WTC11 (cell line): ENCODE measurements at regions not wholly inside any gene's neighbourhood (a gene's known extent, or its start where the extent isn't known, plus 50 kb on each side); places are given as distances from the start of the nearest gene placed in this dataset.

Source experiments
- AR ChIP-seq: fragments of 250-450 bp; sonication (Bioruptor Pico); IDR thresholded peaks from 2 replicates; pipeline ENCODE4 v1.9.0; 2021; ENCODE audit warnings: mild to moderate bottlenecking
- ATF2 ChIP-seq: sonication (generic); formaldehyde crosslinking; IDR thresholded peaks from 2 replicates; pipeline ENCODE4 v1.8.1; 2022; ENCODE audit warnings: low read depth, missing genetic modification reagents, borderline replicate concordance
- CTCF ChIP-seq: fragments of 200-600 bp; IDR thresholded peaks from 2 replicates; pipeline ENCODE4 v1.8.0; 2022; ENCODE audit warnings: antibody characterized with exemption
- E2F1 ChIP-seq: sonication (generic); formaldehyde crosslinking; IDR thresholded peaks from 2 replicates; pipeline ENCODE4 v1.8.0; 2022; ENCODE audit warnings: mild to moderate bottlenecking, missing genetic modification reagents
- JAZF1 ChIP-seq: fragments of 250-450 bp; sonication (Bioruptor Pico); IDR thresholded peaks from 2 replicates; pipeline ENCODE4 v1.9.0; 2021; ENCODE audit warnings: moderate library complexity, mild to moderate bottlenecking, inconsistent platforms
- NR3C1 ChIP-seq: sonication (generic); formaldehyde crosslinking; conservative IDR thresholded peaks from 2 replicates; pipeline ENCODE4 v1.8.1; 2023; ENCODE audit warnings: low read depth, mild to moderate bottlenecking, missing genetic modification reagents
- PRDM15 ChIP-seq: sonication (generic); formaldehyde crosslinking; IDR thresholded peaks from 2 replicates; pipeline ENCODE4 v1.8.0; 2022; ENCODE audit warnings: missing genetic modification reagents
- ZNF263 ChIP-seq: sonication (generic); formaldehyde crosslinking; IDR thresholded peaks from 2 replicates; pipeline ENCODE4 v1.8.1; 2022; ENCODE audit warnings: low read depth, mild to moderate bottlenecking, moderate library complexity, missing genetic modification reagents
- ZNF416 ChIP-seq: fragments of 250-450 bp; sonication (Bioruptor Pico); IDR thresholded peaks from 2 replicates; pipeline ENCODE4 v1.9.0; 2021; ENCODE audit warnings: mild to moderate bottlenecking, inconsistent platforms

- TF ChIP-seq ATF2 (CRISPR knock-in tag), result no peak
- TF ChIP-seq ZNF263, result no peak
- TF ChIP-seq PRDM15, result no peak
- TF ChIP-seq CTCF, result no peak
- TF ChIP-seq E2F1 (CRISPR knock-in tag), result no peak
- TF ChIP-seq NR3C1, result no peak
- TF ChIP-seq ZNF416 (CRISPR knock-in tag), result no peak
- no peak for TF ChIP-seq JAZF1 (CRISPR knock-in tag)
- no peak for TF ChIP-seq AR
Measured at GRCh38 chr6:79149884-79150283, 71.8 kb upstream of the PHIP start.
